GM21528 (cell line): ENCODE measurements at regions not wholly inside any gene's neighbourhood (a gene's known extent, or its start where the extent isn't known, plus 50 kb on each side); places are given as distances from the start of the nearest gene placed in this dataset.

Source experiments
- ATAC-seq: cut with Tn5 transposase; IDR thresholded peaks from one replicate; pipeline ENCODE4 v1.9.1; 2021; ENCODE audit warnings: mild to moderate bottlenecking, moderate library complexity; ENCODE audit not compliant: unreplicated experiment, low FRiP score

- ATAC-seq, result no peak
These were observed 842.1 kb upstream of the FANCL start for GRCh38 chr2:59083075-59083828.

GRCh38 chr2:59082657-59083056 lies 841.5 kb upstream of the FANCL start:
- no peak for ATAC-seq

GRCh38 chr2:59080451-59081181 lies 839.5 kb upstream of the FANCL start:
- ATAC-seq, result no peak

DNA sequence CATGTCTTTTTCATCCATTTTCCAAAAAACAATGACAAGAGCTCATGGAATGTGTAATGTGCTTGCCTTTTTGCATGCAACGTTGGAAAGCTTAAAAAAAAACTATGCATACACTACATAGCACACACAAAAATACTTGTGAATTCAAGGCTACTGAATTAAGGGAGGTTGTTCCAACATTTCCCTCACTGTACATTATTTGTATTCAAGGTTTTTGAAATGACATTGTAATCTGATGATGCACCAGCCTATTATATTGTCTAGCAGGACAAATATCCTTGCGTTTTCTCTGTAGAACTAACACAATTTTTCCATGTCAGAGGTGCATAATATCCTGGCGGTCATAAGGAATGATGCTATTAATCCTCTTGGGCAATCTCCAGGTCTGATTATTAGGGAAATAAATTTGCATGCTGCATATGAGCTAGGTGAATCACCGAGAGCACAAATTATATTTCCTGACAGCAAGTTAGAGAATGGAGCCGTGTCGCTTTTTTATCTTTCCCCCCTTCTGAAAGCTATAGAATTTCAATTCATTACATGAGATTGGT lies 836.9 kb upstream of the FANCL start:
- no peak for ATAC-seq

DNA sequence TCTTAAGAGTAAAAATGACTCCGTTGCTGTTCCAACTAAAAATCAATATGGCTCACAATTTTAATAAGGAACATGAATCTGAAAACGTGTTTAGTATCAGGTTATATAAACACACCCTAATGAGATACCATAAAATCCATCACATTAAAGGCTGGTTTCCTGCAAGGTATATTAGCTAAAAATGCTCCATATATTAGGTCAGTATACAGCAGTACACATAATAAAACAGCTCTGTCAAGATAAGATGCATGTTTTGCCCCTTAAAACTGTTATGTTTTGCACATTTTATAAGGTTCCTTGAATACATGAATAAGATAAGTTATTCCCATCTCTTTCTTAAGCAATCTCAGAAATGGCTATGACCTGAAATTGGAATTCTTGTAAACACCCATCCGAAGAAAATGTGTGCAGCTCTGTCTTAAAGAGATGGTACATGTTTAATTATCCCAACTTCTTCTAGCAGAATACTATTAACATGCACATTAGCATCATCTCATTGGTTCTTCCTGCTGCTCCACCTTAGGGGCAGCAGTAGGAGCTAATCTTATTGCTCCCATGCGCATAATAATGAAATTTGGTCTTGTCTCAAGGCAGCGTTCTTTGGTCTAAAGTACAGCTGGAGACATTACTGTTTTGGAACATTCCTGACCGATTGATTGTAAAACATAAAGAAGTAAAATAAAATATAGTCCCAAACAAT lies 836.1 kb upstream of the FANCL start:
- ATAC-seq, result no peak

GRCh38 chr2:59076079-59076619 lies 835.0 kb upstream of the FANCL start:
- ATAC-seq, result no peak

GRCh38 chr2:59074071-59074470 lies 832.9 kb upstream of the FANCL start:
- no peak for ATAC-seq

- no peak for ATAC-seq
These were observed 832.2 kb upstream of the FANCL start for GRCh38 chr2:59073286-59073685.

DNA sequence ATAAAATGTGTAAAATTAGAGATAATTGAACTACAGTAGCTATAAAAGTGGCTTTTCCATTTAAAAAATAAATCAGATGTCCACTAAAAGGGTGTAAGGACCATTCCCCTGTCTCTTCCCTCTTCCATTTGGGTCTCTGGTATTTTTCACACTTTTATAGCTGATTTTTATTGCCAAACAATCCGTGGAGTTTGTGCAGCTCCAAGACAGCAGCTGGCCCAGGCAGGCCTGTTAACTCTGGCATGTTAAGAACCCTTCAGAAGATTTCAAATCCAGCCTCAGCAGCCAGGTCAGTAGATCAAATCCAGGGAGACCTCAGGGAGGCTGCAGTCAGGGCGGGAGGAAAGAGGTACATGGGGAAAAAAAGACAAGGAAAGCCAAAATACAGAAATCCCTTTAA lies 827.1 kb upstream of the FANCL start:
- ATAC-seq, result no peak

DNA sequence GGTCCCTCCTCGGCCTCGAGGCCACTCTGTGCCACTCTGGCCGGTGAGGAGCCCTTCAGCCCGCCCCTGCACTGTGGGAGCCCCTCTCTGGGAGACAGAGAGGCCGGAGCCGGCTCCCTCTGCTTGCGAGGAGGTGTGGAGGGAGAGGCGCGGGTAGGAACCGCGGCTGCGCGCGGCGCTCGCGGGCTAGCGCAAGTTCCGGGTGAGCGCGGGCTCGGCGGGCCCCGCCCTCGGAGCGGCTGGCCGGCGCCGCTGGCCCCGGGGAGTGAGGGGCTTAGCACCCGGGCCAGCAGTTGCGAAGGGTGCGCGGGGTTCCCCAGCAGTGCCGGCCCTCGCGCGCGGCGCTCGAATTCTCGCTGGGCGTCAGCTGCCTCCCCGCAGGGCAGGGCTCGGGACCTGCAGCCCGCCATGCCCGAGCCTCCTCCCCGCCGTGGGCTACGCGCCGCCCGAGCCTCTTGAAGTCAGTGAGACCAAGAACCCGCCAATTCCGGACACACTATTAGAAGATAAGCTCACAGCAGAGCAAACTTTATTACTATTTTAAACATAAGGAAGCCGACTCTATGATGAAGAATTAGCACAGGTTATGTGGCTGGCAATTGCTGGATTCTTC lies 825.8 kb upstream of the FANCL start:
- no peak for ATAC-seq

- ATAC-seq, result no peak
These were observed 806.4 kb upstream of the FANCL start for GRCh38 chr2:59047373-59047995.

DNA sequence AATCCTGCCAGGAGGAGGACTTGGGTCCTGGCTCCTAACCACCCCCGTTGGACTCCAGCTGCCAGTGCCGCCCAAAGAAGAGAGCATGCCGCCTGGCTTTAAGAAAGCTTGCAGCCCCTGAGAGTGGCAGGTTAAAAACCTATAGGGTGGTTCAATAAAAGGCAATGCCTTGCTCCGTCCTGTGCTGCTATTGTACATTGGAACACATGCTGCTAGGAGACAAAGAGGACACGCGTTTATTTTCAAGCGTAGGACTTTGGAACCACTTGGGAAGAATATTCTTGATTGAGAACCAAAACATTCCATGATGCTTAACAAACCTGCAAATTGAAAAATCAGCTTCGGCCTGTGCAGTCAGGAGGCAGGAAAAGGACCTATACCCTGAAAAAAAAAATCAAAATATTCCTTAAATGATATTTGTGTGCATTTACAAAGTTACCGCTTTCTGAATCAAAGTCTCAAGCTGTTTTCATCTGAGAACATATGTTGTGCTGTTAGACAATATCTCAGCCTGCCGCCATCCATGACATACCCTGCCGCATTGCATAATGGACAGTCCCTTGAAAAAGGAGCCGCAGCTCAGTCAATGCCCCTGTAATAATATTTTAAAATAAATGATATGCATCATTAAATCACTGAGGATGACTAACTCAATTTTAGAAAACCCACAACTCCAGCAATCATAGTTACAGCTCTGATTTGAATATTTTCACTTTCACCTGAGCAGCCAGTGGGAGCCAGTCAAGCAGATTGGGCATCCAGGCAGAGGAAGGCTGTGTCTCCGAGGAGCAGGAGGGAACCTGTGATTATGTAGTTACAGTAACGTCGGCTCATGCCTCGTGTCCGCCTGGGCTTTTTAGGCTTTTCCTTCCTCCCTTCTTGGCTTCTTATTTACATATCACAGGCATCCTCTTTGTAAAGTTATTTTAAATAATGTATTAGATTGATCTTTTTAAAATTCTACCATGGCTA lies 805.6 kb upstream of the FANCL start:
- no peak for ATAC-seq

- ATAC-seq, result no peak
These were observed 803.6 kb upstream of the FANCL start for GRCh38 chr2:59044736-59045135.

GRCh38 chr2:59041139-59041538 lies 800.0 kb upstream of the FANCL start:
- no peak for ATAC-seq

DNA sequence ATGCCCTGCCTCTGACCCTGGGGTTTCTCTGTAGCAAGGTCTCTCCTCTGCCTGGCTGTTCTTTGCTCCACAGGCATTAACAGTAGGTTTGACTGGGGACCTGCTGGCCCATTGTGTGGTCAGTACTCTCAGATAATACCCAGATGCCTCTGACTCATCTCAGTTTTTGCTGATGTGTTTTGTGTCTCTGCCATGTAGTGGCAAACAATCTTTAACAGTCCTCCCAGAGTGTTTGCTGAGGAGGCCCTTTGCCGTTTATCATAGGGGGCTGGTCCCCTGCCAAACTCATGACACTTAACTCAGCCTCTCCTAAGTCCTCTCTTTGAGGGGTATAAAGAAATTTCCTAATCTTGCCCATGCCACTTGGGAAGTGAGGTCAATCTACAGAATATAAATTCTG lies 793.7 kb upstream of the FANCL start:
- ATAC-seq, result no peak

GRCh38 chr2:59034106-59034505 lies 793.0 kb upstream of the FANCL start:
- ATAC-seq, result no peak

GRCh38 chr2:59033661-59034060 lies 792.5 kb upstream of the FANCL start:
- ATAC-seq, result no peak

DNA sequence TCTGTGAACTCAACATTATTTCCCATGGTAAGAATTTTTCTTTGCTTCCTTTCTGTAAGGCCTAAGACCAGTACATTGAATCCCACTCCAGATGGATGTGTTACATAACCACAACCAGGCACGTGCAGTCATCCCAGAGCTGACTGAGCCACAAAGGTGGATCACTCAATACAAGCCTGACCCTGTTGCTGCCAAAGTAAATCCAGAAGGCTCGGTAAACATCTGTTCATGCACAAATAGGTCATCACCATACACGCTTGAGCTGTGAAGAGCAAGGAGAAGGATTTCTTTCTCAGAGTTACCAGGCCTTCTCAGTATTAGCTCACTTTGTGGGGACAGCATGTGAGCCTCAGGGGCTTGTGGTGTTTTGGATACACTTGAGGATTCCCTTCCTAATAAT lies 791.4 kb upstream of the FANCL start:
- no peak for ATAC-seq

GRCh38 chr2:59029058-59029457 lies 787.9 kb upstream of the FANCL start:
- no peak for ATAC-seq
